Epithelial cell of proximal tubule (primary cell): ENCODE measurements at regions not wholly inside any gene's neighbourhood (a gene's known extent, or its start where the extent isn't known, plus 50 kb on each side); places are given as distances from the start of the nearest gene placed in this dataset.

ENCODE experiments used
- DNase-seq: peaks from one replicate; pipeline ENCODE4 v3.0.0-alpha.2; 2011; ENCODE audit warnings: low read depth
- H3K4me3 ChIP-seq: 2 replicates; pipeline ENCODE4 v1.5.1; 2011; ENCODE audit warnings: low read depth, mild to moderate bottlenecking, low read length
- CTCF ChIP-seq: conservative IDR thresholded peaks from 2 replicates; pipeline ENCODE4 v1.5.1; 2012; ENCODE audit warnings: low read depth, mild to moderate bottlenecking, low read length

GRCh38 chr6:134512981-134513391, 195.1 kb upstream of the SGK1 start:
- H3K4me3 ChIP-seq = no peak overlapping the region
- TF ChIP-seq CTCF = no peak
- DNase-seq = no peak

- no peak for TF ChIP-seq CTCF
- H3K4me3 ChIP-seq = no peak overlapping the region
- DNase-seq = no peak
Measured at GRCh38 chr6:134511984-134512683, 194.2 kb upstream of the SGK1 start.

- no peak overlapping the region for H3K4me3 ChIP-seq
- no peak for TF ChIP-seq CTCF
- no peak for DNase-seq
Measured at GRCh38 chr6:134510920-134511319, 193.0 kb upstream of the SGK1 start.

GRCh38 chr6:134510142-134510541, 192.2 kb upstream of the SGK1 start:
- TF ChIP-seq CTCF = no peak
- DNase-seq = no peak
- no peak overlapping the region for H3K4me3 ChIP-seq

GRCh38 chr6:134508862-134509498, 191.1 kb upstream of the SGK1 start:
- DNase-seq = no peak
- H3K4me3 ChIP-seq = no peak overlapping the region
- no peak for TF ChIP-seq CTCF

GRCh38 chr6:134506162-134506561, 188.2 kb upstream of the SGK1 start:
- TF ChIP-seq CTCF = no peak
- no peak overlapping the region for H3K4me3 ChIP-seq
- DNase-seq = no peak
